ENCODE measurements at regions not wholly inside any gene's neighbourhood (a gene's known extent, or its start where the extent isn't known, plus 50 kb on each side); places are given as distances from the start of the nearest gene placed in this dataset.
"Not testable (repeated sequence)": the region's sequence is repeated elsewhere in the genome, so short reads cannot be mapped to it uniquely, and the experiment has no call there.

GRCh38 chr21:28580585-28580984 is 412.1 kb downstream of the LTN1 start:
- Histone ChIP-seq H3K4me3 (no peak overlapping the region), H3K27ac (no peak overlapping the region), H3K27me3 (no peaks in the 10 kb centered on the region), H3K9me3 (no peaks in the 10 kb centered on the region), H3K4me1 (no peaks in the 10 kb centered on the region), H3K36me3 (replicated peaks in 1 of 2; ENCODE audit: insufficient read depth in 1 of 2, low read depth in 2 of 2) (no peaks in the 10 kb centered on the region)
- ATAC-seq (no peak), DNase-seq (no peak)
- intact Hi-C loops (cut with DNase I) = no loop called here
- TF ChIP-seq CTCF (IDR thresholded peaks at IDR 0.05) (no peak), POLR2A (IDR thresholded peaks at IDR 0.05) (no peak)
- 71 to 72% methylated on average over 2 of the region's 2 CpGs for WGBS, 2 donors

GRCh38 chr21:28579986-28580550 is 412.6 kb downstream of the LTN1 start:
- Histone ChIP-seq H3K27me3 (no peaks in the 10 kb centered on the region), H3K4me3 (no peak overlapping the region), H3K36me3 (replicated peaks in 1 of 2; ENCODE audit: insufficient read depth in 1 of 2, low read depth in 2 of 2) (no peaks in the 10 kb centered on the region), H3K27ac (no peak overlapping the region), H3K9me3 (no peaks in the 10 kb centered on the region), H3K4me1 (no peaks in the 10 kb centered on the region)
- ATAC-seq (no peak), DNase-seq (no peak)
- intact Hi-C loops (cut with DNase I) = no loop called here
- TF ChIP-seq POLR2A (IDR thresholded peaks at IDR 0.05) (no peak), CTCF (IDR thresholded peaks at IDR 0.05) (no peak)
- WGBS, 2 donors = 68 to 85% methylated on average over 4 of the region's 4 CpGs

GRCh38 chr21:28568692-28569091 is 424.0 kb downstream of the LTN1 start:
- no peak for ATAC-seq
- Histone ChIP-seq H3K27me3 (no peaks in the 10 kb centered on the region), H3K36me3 (replicated peaks in 1 of 2; ENCODE audit: insufficient read depth in 1 of 2, low read depth in 2 of 2) (no peaks in the 10 kb centered on the region), H3K4me1 (no peaks in the 10 kb centered on the region), H3K27ac (no peak overlapping the region), H3K9me3 (no peaks in the 10 kb centered on the region), H3K4me3 (no peak overlapping the region)
- no peak for DNase-seq
- WGBS, 2 donors = 49 to 52% methylated on average over 2 of the region's 2 CpGs
- no peak for TF ChIP-seq POLR2A (IDR thresholded peaks at IDR 0.05)
- TF ChIP-seq CTCF (IDR thresholded peaks at IDR 0.05) = no peak
- intact Hi-C loops (cut with DNase I) = no loop called here

GRCh38 chr21:28563933-28564332 is 428.7 kb downstream of the LTN1 start:
- H3K36me3 ChIP-seq (replicated peaks in 1 of 2; ENCODE audit: insufficient read depth in 1 of 2, low read depth in 2 of 2); intact Hi-C loops (cut with DNase I); H3K27ac ChIP-seq; H3K9me3 ChIP-seq; ATAC-seq; H3K4me1 ChIP-seq; H3K4me3 ChIP-seq; H3K27me3 ChIP-seq; DNase-seq: not testable (repeated sequence)
- WGBS, 2 donors = 85 to 90% methylated on average over 4 to 5 of the region's 18 CpGs

DNA sequence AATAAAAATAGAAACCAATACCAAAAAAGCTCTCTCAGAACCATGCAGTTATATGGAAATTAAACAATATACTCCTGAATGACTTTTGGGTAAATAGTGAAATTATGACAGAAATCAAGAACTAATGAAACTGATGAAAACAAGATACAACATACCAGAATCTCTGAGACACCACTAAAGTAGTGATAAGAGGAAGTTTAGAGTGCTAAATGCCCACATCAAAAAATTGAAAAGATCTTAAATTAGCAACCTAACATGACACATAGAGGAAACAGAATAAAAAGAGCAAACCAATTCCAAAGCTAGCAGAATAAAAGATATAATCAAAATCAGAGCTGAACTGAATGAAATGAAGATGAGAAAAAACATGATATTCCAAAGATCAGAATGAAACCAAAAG is 430.9 kb downstream of the LTN1 start:
- no peak for TF ChIP-seq CTCF (IDR thresholded peaks at IDR 0.05)
- no peak for TF ChIP-seq POLR2A (IDR thresholded peaks at IDR 0.05)
- no peak for ATAC-seq
- no peak overlapping the region for H3K4me3 ChIP-seq
- no peaks in the 10 kb centered on the region for H3K4me1 ChIP-seq
- intact Hi-C loops (cut with DNase I) = no loop called here
- DNase-seq = no peak
- H3K9me3 ChIP-seq = no peaks in the 10 kb centered on the region
- H3K27me3 ChIP-seq = no peaks in the 10 kb centered on the region
- H3K36me3 ChIP-seq (replicated peaks in 1 of 2; ENCODE audit: insufficient read depth in 1 of 2, low read depth in 2 of 2) = no peaks in the 10 kb centered on the region
- H3K27ac ChIP-seq = no peak overlapping the region
